CD14-positive monocyte (primary cell): ENCODE measurements at regions not wholly inside any gene's neighbourhood (a gene's known extent, or its start where the extent isn't known, plus 50 kb on each side); places are given as distances from the start of the nearest gene placed in this dataset.

Experiments used
- DNase-seq, 3 donors: peaks; one replicate each; pipeline ENCODE4 v3.0.0-alpha.2; 2011 to 2022
- H2AFZ ChIP-seq: 2 replicates; pipeline ENCODE4 v1.6.0; 2012; ENCODE audit warnings: mild to moderate bottlenecking, low read depth, low read length, inconsistent platforms; ENCODE audit not compliant: insufficient read depth, poor library complexity, severe bottlenecking
- H3K27ac ChIP-seq, 2 donors: 1 replicate in 1 of 2; 2 replicates in 1 of 2; pipeline ENCODE4 v1.5.1; 2012 to 2013; ENCODE audit warnings: low read length in 2 of 2, control low read depth in 1 of 2, inconsistent platforms in 1 of 2, low read depth in 1 of 2, mild to moderate bottlenecking in 1 of 2
- H3K27me3 ChIP-seq, 2 donors: one replicate each; pipeline versions ENCODE4 v1.6.0 to v1.6.1; 2011 to 2013; ENCODE audit warnings: low read length in 2 of 2; ENCODE audit not compliant: control insufficient read depth in 2 of 2, insufficient read depth in 2 of 2
- H3K36me3 ChIP-seq, 2 donors: replicated peaks in 1 of 2; 1 replicate in 1 of 2; 2 replicates in 1 of 2; pipeline versions ENCODE4 v1.5.1 to v1.6.1; 2012 to 2013; ENCODE audit warnings: low read length in 2 of 2, control low read depth in 1 of 2, inconsistent platforms in 1 of 2, mild to moderate bottlenecking in 1 of 2; ENCODE audit not compliant: insufficient read depth in 2 of 2, control insufficient read depth in 1 of 2
- H3K4me1 ChIP-seq, 2 donors: 1 replicate in 1 of 2; 2 replicates in 1 of 2; pipeline versions ENCODE4 v1.5.1 to v1.6.1; 2012 to 2013; ENCODE audit warnings: low read length in 2 of 2, control low read depth in 1 of 2, inconsistent platforms in 1 of 2, mild to moderate bottlenecking in 1 of 2, moderate library complexity in 1 of 2; ENCODE audit not compliant: insufficient read depth in 2 of 2, control insufficient read depth in 1 of 2
- H3K4me2 ChIP-seq: replicated peaks from 2 replicates; pipeline ENCODE3; 2012; ENCODE audit warnings: low read length, moderate library complexity, mild to moderate bottlenecking; ENCODE audit not compliant: poor library complexity, severe bottlenecking; ENCODE audit errors: extremely low read depth
- H3K4me3 ChIP-seq, 3 experiments: fragments of 200-600 bp in 1 of 3; sonication (generic) in 1 of 3; replicated peaks in 1 of 3; 1 replicate in 2 of 3; 2 replicates in 1 of 3; pipeline ENCODE4 v1.5.1; 2011 to 2013; ENCODE audit warnings: low read length in 3 of 3, mild to moderate bottlenecking in 3 of 3, control low read depth in 2 of 3, low read depth in 2 of 3, inconsistent platforms in 1 of 3, moderate library complexity in 1 of 3
- H3K79me2 ChIP-seq: 2 replicates; pipeline ENCODE4 v1.6.0; 2012; ENCODE audit warnings: mild to moderate bottlenecking, control low read depth, inconsistent platforms, low read length, moderate library complexity; ENCODE audit not compliant: insufficient read depth
- H3K9ac ChIP-seq: 2 replicates; pipeline ENCODE4 v1.6.0; 2017; ENCODE audit warnings: low read length, mild to moderate bottlenecking; ENCODE audit not compliant: insufficient read depth, poor library complexity, severe bottlenecking
- H3K9me3 ChIP-seq, 2 donors: replicated peaks in 1 of 2; 1 replicate in 1 of 2; 2 replicates in 1 of 2; pipeline versions ENCODE4 v1.5.1 to v1.6.1; 2012 to 2013; ENCODE audit warnings: low read length in 2 of 2, control low read depth in 1 of 2; ENCODE audit not compliant: control insufficient read depth in 1 of 2, insufficient read depth in 1 of 2
- H4K20me1 ChIP-seq: 2 replicates; pipeline ENCODE4 v1.6.0; 2012; ENCODE audit warnings: mild to moderate bottlenecking, low read length, control low read depth, moderate library complexity; ENCODE audit not compliant: insufficient read depth
- H3K27ac Mint-ChIP-seq, 7 donors: one replicate each; pipeline ENCODE4 v1.8.0; 2020; ENCODE audit warnings: mild to moderate bottlenecking in 7 of 7, mixed read lengths in 7 of 7, moderate library complexity in 6 of 7, inconsistent platforms in 2 of 7
- H3K27me3 Mint-ChIP-seq, 3 donors: one replicate each; pipeline ENCODE4 v1.8.0; 2021 to 2022; ENCODE audit warnings: low read depth in 3 of 3, mild to moderate bottlenecking in 3 of 3, mixed read lengths in 3 of 3, moderate library complexity in 3 of 3, inconsistent platforms in 1 of 3
- H3K36me3 Mint-ChIP-seq, 2 donors: one replicate each; pipeline ENCODE4 v1.8.0; 2020; ENCODE audit warnings: mixed read lengths in 2 of 2, inconsistent platforms in 1 of 2, mild to moderate bottlenecking in 1 of 2
- H3K4me1 Mint-ChIP-seq: one replicate; pipeline ENCODE4 v1.8.0; 2020; ENCODE audit warnings: mild to moderate bottlenecking, mixed read lengths
- H3K4me3 Mint-ChIP-seq, 2 donors: one replicate each; pipeline ENCODE4 v1.8.0; 2020; ENCODE audit warnings: mild to moderate bottlenecking in 2 of 2, mixed read lengths in 2 of 2, moderate library complexity in 1 of 2
- H3K9me3 Mint-ChIP-seq, 7 donors: one replicate each; pipeline ENCODE4 v1.8.0; 2020 to 2022; ENCODE audit warnings: mixed read lengths in 7 of 7, mild to moderate bottlenecking in 6 of 7, moderate library complexity in 6 of 7, inconsistent platforms in 2 of 7
- CTCF ChIP-seq: fragments of 200-600 bp; IDR thresholded peaks from one replicate; pipeline ENCODE4 v1.8.0; 2022; ENCODE audit warnings: antibody characterized with exemption, mild to moderate bottlenecking
- WGBS: methylation state at CpG from one replicate; pipeline ENCODE4 v1.1.5; 2013; ENCODE audit warnings: missing lambda C conversion rate; ENCODE audit not compliant: insufficient coverage; 5-methylcytosine and 5-hydroxymethylcytosine counted together
- intact Hi-C, 2 donors: fragments of 100-400 bp; cut with micrococcal nuclease; formaldehyde crosslinking; loops; one replicate each; pipeline versions ENCODE4 v1.15.0 to v1.15.1; 2023

- Mint-ChIP-seq H3K36me3 (no peaks in the 10 kb centered on the region), H3K4me1 (peaks cover 8% of the 10 kb centered on the region), H3K27ac (no peak overlapping the region), H3K9me3 (no peaks in the 10 kb centered on the region), H3K4me3 (no peak overlapping the region), H3K27me3 (peaks cover 1 to 5% (median 4%) of the 10 kb centered on the region in 3 donors)
- DNase-seq = no peak
- Histone ChIP-seq H3K36me3 (no peaks in the 10 kb centered on the region), H2AFZ (no peak overlapping the region), H3K4me1 (no peaks in the 10 kb centered on the region), H3K27ac (no peak overlapping the region), H3K79me2 (no peaks in the 10 kb centered on the region), H3K4me3 (no peak overlapping the region), H3K27me3 (no peaks in the 10 kb centered on the region), H3K4me2 (no peak overlapping the region), H3K9me3 (no peaks in the 10 kb centered on the region), H3K9ac (no peak overlapping the region), H4K20me1 (no peaks in the 10 kb centered on the region)
- no peak for TF ChIP-seq CTCF
- 96% methylated on average over 4 of the region's 4 CpGs for WGBS
- intact Hi-C loops = no loop called here
Observed at GRCh38 chr14:49991491-49991890, 98.6 kb downstream of the ARF6 start.

- 96% methylated on average over 3 of the region's 7 CpGs for WGBS
- H2AFZ ChIP-seq = no peak overlapping the region
Observed at GRCh38 chr14:49992036-49992435, 99.2 kb downstream of the ARF6 start.

More at GRCh38 chr14:49992036-49992435, 99.2 kb downstream of the ARF6 start:
- H3K4me1 ChIP-seq = no peaks in the 10 kb centered on the region
- Mint-ChIP-seq H3K9me3 (no peaks in the 10 kb centered on the region), H3K27ac (peak overlapping the region in 2 of 7 donors; percentile 8 to 51), H3K4me1 (peaks cover 8% of the 10 kb centered on the region), H3K36me3 (no peaks in the 10 kb centered on the region), H3K4me3 (no peak overlapping the region), H3K27me3 (peaks cover 1 to 6% (median 3%) of the 10 kb centered on the region in 3 donors)
- H3K36me3 ChIP-seq = no peaks in the 10 kb centered on the region
- H3K27me3 ChIP-seq = no peaks in the 10 kb centered on the region
- no peak for TF ChIP-seq CTCF
- intact Hi-C loops = no loop called here
- no peaks in the 10 kb centered on the region for H3K9me3 ChIP-seq
- H3K9ac ChIP-seq = no peak overlapping the region
- no peak for DNase-seq
- H3K4me3 ChIP-seq = no peak overlapping the region
- no peak overlapping the region for H3K27ac ChIP-seq
- H3K4me2 ChIP-seq = no peak overlapping the region
- no peaks in the 10 kb centered on the region for H3K79me2 ChIP-seq
- no peaks in the 10 kb centered on the region for H4K20me1 ChIP-seq
